ENCODE measurements at regions not wholly inside any gene's neighbourhood (a gene's known extent, or its start where the extent isn't known, plus 50 kb on each side); places are given as distances from the start of the nearest gene placed in this dataset.

DNA sequence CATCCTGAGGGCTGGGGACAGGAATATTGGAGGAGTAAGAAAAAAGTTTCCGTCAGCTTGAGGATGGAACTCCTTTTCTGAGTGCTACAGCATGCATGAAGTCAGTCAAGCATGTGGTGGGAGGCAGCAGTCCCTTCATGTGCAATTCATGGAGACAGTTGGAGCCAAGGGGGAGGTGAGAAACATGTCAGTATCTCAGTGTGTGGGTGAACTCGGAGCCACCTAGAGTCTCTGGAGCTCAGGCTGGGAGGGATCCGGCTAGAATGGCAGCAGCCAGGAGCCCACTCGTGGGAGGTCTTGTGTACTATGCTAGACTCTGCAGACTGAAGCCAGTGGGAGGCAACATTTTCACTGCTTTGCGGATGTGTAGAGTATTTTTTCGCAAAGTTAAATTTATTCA is 60.3 kb downstream of the AVPR1A start:
- no peak for DNase-seq

DNA sequence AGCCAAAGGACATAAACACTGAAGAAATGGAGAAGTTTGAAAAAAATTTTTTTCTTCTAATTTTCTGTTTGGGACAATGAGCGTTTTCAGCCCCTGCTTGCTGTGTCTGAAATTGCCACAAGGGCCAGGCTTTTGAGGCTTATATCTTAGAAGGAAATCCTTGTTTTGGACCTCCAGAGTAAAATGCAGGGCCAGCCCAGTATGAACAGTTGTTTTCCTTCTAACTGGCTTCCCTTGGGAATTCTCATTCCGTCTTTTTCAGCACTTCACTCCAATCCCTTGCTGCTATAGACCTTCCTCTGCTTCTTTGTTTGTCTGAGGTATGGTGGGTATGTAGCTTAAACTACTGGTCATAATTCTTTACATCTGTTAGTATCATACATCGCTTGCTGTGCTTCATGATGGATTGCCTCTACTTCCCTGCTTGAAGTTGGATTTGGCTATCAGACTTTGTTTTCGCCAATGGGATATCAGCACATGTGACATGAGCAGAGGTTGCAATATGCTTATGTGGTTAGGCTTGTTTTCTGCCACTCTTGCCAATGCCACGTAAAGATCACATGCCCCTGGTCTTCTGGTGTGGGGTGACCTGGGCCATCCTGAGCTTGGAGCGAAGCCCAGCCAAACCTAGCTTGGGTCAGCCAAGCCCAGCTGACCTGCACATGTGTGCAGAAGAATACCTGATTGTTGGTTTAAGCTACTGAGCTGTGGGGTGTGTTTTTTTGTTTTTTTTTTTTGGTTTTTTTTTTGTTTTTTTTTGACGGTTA is 64.7 kb downstream of the AVPR1A start:
- DNase-seq: no peak

DNA sequence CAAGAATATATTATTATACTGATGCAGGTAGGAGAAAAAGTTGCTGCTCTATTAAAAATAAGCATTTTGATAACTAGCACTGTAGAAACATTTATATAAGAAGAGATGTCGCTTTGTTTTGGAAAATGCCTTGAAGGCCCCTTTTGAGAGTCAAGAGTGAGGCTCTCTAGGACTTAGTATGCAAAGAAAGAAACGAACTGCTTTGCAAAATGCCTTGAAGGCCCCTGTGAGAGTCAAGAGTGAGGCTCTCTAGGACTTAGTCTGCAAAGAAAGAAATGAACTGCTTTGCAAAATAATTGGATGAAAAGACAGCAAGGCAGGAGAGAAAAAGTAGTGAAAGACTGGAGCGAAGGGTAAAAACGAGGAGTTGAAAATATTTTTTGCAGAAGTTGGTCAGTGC is 65.9 kb downstream of the AVPR1A start:
- no peak for DNase-seq

DNA sequence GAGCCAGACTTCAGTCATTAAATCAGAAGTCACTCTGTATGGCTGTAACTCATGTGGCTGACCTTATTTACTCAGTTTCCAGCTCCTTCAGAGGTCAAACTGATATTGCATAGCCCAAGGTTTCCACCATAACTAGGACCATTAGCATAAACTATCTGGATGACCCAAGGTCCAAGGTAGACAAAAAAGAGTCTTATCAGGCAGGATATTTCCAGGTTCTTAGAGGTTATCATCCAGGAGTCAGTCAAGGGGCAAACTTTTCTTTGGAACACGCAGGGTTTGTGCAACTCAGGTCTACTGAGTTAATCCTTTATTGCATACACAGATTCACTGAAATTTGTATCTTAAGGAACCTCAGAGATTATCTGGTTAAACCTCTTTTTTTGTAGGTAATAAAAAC is 66.5 kb downstream of the AVPR1A start:
- no peak for DNase-seq

DNA sequence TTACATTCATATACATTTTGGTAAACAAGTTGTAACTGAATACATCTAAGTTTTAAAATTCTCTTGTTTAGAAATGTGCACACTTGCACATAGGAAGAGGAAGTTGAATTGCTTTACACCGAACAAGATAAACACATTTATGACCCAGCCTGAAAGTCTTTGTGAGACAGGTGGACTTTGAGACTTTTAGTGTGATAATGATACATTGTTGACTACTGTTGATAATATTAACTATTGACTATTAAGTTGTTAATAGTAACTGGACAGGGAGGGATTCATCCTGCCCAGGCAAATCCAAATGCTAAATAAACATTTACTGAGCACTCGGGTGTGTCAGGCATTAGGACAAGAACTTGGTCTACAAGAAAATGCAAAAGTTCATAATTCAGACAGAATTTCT is 68.0 kb downstream of the AVPR1A start:
- peak; percentile 16 for DNase-seq

DNA sequence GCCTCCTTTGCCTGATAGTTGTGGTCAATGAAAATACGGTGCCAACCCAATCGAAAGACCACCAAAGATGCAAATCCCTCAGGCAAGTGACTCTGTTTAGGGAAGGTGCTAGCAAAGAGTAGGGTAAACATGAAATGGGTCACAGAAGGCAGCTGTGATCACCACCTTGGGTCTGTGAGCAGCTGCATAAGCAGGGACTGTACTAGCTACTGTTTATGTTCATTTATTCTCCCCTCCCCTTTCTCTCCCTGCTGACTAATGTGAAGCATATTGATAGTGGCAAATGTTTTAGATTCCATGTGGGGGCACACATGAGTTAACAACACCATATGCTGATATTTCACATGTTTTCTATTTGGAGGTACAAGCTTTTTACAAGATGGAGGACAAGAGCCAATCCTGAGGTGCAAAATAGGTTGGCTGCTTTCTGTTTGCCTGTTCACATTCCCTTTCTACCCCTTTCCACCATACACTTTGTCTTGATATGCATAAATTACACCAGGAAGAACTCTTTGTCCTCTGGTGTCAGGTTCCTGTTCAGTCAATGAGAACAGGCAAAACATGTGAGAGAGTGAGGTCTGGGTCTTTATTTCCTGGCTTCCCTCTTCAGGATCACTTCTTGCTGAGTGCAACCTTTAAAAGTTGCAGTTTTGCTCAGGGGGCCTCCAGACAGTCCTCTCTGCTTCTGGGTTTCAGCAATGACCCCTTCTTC is 71.1 kb downstream of the AVPR1A start:
- no peak for DNase-seq

DNA sequence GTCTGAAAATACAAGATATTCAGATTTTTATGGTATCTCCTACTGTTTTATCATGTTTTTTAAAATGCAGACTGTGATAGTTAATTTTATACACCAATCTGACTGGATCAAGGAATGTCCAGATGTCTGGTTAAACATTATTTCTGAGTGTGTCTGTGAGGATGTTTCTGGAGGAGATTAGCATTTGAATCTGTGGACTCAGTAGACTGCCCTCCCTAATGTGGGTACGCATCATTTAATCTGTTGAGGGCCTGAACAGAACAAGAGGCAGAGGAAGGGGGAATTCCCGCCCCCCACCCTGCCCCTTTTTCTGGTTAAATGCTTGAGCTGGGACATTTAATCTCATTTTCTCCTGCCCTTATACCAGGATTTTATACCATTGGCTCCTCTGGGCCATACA is 72.1 kb downstream of the AVPR1A start:
- no peak for DNase-seq

DNA sequence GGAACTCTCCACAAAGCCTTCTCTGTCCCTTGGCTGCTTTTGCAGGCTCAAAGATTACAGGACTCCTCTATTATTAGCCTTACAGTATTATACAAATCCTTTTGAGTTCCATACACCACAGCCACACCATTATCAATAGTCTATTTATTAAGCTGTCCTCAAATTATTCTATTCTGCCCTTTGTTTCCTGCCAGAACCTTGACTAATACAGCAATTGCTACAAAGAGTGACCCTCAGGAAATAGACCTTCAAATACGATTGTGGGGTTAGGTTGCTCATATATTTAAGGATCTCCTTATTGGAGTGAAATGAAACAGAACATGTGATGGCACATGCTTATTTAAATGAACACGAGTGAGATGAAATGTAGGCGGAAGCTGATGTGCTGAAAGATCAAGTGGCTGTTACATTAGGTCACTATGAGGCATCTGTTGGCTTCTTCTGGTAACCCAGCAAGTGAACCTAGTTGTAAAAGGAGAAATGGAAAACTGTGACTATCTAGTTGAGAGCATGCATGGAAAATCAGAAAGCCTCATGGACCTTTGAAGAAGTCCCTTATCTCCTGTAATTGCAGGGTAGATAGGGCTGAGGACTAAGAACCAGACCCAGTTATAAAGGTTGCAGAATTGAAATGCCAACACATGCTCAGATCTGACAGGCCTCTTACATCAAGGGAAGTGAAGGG is 75.5 kb downstream of the AVPR1A start:
- no peak for DNase-seq

DNA sequence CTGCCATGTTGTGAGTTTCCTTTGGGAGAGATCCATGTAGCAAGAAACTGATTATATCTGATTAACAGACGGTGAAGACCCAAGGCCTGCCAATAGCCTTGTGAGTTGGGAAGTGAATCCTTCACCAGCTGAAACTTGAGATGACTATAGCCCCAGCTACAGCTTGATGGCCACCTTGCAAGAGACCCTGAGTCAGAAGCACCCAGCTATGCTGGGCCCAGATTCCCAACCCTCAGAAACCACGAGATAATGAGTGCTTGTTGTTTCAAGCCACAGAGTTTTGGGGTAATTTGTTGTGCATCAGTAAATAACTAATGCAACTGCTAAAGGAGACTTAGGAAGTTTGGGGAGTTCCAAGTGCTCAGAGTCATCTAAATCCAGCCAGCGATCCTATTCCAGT is 80.3 kb downstream of the AVPR1A start:
- peak; percentile 23 for DNase-seq

DNA sequence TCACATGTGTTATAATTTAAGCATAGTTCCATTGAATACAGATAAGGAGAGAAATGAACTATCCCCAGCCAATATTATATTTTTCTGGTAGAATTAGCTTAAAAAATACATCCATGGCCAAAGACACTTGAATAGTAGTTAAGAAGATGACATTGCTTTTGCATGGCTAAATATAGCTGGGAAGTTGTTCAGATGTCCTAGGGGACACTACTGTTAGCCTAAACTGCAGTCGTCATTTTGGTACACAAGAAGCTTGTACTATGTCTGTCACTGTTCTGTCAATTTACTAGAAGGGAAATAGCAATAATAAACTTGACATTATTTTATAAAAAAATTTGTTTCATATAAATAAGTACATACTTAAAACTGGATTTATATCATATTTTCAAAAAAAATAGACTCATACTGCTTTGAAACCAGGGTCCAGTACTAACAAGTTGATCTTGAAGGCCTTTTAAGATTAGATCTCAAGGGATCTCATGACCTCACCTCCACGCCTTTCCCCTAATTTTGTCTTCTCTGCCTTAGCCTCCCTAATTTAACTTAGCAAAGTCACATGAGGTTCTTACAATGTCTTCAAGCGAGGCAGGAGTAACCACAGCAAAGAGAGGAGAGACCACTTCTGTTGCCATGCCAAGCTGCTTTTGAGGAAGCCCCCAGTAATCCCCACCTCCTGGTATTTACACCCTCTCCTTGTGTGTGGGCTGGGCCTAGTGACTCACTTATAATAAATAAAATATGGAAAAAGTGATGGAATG is 81.0 kb downstream of the AVPR1A start:
- no peak for DNase-seq

DNA sequence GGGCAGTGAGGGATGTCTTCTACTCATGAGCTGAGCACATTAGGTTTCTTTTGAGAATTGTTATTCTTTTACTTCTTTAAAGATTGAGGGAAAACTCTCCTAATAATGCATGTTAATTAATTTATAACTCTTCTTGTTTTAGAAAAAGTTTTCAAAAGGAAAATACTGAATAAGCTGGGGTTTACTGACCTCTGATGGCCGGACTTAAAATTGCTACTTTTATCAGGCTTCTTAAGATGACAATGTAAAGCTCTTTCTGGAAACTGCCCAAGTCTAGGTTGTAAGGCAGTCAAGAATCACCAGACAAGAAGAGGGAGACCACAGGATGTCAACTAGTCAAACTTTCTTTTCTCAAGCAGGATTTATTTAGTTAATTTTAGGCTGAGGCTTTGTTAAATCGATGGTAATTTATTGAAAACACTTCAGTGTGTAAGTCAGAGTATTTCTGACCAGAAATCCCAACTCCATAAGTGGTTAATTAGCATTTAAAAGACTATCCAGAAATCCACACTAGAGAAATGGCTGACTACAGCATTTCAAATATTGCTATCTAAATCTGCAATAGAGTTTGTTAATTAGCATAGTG is 82.1 kb downstream of the AVPR1A start:
- DNase-seq: peak; percentile 88

DNA sequence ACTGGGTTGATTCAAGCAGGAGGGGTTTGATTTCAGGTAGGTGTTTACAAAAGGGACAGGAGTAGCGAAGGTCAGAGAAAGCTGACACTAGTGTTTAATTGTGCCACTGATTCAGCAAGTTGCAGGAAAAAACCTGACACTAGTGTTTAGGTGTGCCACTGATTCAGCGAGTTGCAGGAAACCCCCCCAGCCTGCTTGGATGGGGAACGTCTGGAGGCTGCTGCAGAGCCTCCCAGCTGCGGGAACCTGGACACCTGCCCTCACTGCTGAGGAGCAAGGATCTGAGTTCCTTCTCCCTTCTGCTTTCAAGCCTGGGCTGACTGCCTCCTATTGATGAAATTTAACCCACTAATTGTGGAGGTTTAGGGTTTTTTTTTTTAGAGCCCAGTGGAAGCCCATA is 84.2 kb downstream of the AVPR1A start:
- DNase-seq: no peak

DNA sequence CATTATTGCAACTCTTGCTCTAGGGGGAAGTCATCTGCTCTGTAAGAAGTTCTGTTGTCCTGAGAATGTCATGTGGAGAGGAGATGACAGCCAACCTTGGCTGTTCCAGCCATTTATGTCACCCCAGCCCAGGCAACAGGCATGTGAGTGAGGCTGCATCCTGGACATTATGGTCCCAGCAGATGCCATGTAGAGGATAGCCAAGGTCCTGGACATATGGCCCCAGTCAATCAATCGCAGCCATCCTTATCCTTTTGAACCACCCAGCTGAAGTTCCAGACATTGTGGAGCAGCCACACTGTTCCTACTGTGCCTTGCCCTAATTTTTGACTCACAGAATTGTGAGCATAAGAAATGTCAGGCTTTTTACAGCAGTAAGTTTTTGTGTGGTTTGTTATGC is 84.9 kb downstream of the AVPR1A start:
- DNase-seq: no peak

DNA sequence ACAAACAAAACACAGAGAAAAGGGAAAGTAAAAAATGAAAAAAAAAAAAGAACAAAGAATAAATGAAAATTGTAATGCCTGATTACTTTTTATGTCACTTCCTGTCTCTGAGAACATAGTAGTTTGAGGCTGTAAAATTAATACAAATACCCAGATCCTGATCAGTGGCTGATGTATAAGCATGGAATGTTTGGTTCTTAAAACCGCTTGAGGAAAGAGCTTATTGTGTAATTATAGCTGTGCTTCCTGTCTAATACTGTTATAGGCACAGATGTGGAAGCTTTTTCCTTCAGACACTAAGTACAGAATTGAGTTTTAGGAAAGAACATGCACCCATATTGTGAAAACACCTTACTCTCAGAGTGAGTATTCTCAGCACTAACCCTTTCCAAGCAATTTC is 86.9 kb downstream of the AVPR1A start:
- peak; percentile 20 for DNase-seq

DNA sequence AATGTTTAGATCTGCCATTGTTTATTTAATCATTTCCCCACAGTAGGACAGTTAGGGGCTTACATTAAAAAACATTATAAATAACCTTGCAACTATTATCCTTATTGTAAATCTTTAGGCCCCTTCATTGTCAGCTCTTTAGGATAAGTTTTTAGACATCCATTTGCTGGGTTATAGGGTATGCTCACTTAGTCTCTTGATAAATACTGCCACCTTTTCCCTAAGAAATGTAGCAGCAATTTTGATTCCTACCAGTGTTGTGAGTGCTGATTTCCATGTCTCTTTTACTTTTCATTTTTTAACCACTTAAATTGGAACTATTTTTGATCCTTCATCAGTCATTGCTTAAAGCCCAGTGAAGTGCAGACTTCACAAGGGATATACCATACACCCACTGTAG is 94.4 kb downstream of the AVPR1A start:
- no peak for DNase-seq

DNA sequence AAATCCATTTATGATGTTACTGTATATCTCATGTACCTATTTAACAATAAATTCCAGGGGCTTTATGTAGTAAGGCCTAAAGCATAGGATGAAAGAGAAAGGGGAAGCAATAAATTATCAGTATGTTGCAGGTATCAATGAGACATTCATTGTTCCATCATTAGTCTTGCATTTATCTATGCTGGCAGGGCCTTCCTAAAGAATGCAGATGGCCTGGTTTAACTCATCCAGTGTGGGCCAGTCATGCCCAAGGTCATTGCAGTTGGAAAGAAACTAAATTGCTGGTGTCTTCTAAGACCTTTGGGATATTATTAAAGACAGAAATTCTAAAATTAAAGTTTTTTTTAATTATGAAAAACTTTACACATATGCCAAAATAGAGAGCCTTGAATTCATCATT is 98.3 kb downstream of the AVPR1A start:
- no peak for DNase-seq

DNA sequence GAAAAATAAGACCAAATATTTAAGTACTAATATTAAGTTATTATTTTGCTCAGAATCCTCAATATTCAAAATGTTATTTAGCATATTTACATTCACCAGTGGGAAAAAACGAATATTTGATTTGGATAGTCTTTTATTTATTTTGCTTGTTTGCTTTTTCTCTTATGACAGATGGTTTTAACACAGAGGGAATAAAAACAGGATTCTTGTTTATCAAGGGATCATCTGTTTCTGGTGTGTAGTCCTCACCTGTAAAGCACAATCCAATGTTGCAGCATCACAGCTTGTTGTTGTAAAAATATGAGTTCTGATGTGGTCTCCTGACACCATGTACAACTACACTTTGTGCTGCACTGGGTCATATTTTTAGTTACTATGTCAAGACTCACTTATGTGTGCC is 103.9 kb downstream of the AVPR1A start:
- no peak for DNase-seq

DNA sequence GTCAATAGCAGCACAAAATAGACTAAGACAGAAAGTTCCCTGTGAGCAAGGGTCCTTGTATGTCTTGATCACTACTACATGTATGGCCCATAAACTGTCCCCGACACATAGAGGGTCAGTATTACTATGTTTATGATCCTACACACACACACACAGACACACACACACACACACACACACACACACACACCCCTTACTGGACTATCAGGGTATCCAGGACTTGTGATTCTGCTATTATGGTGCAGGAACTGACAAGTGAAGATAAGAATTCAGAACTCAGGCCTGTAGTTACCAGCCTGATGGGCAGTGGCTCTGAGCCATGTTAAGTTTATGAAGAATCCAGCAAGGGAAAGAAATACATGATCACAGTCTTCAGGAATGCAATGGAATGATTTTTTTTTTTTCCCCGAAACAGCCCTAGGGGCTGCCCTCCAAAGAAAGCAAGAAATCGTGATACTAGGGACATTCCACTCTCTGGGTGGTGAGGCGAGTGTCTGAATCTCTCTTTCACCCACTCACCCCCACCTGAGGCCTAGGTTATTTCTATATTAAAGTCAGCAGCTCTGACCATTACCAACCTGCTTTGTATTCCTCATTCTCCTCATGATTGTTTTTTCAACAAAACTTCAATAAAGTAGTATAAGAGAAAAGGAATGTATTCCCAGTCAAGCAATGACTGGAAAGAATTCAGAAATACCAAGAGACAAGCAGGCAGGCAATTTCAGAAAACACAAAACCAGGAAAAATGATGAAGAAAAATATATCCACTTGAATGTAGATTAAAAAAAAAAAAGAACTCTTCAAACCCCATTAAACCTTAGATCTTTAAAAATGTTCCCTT is 105.8 kb downstream of the AVPR1A start:
- DNase-seq: peak; percentile 8

DNA sequence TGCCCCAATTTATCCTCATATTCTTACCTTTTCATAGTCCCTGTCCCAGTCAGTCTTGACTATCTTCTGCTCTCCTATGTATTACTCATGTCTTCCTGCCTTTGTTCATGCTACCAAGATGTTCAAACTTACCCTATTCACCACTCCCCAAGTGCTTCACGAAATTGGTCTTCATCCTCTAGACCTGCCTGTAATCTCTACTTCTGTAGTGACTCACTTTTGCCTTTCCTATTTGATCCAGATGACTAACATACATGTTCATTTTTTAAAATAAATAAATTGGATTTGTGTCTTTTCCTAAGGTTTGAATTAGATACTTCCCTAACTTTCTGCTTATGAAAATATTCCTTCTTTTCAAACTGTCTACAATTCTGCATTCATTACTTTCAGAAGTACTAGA is 107.7 kb upstream of the PPM1H start:
- DNase-seq: no peak

DNA sequence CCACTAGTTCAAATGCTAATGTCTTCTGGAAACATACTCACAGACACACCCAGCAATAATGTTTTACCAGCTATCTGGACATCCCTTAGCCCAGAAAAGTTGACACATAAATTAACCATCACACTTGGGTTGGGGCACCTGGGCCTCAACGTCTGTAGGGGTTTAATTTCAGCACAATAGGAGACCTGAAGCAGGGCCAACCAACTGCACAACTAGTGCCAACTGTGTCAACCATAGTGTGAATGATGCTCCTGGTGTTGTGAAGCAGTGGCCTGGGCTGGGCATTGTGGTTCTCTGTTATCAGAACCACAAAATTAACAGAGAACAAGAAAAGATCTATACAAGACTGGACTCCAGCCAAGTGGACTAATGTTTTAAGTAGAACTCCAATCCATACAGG is 106.7 kb upstream of the PPM1H start:
- peak; percentile 8 for DNase-seq

DNA sequence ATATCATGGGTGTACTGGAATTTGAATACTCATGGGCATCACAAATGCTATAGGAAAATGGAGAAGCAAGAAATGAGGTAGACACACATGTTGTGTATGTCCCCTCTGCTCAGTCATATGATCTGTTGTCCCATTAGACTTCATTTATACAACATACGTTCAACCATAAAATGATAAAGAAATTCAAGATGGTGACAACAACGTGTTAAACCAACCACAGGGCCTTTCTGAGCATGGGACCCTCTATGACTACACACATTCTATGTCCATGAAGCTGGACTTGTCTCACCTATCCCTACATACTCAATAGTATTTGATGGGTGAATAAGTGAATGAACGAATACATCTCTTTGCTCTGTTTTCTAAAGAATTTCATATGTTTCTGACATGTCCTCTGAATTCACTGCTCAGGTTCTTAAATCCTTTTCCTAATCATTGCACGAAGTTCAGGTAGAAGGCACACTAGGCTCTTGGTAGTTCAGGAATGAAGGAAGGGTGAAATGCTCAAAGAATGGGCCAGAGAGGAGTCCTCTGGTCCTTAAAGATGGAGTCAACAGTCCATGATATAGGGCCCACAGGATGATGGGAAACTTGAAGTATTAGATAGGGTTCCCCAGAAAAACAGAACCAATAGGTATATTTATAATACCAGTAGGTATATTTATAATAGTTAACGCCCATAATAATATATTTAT is 105.7 kb upstream of the PPM1H start:
- DNase-seq: no peak

Data from hematopoietic multipotent progenitor cell treated with erythropoietin and hydrocortisone succinate and interleukin-3 and kit ligand, for 4 days (in vitro differentiated cells).